Stimulated activated CD8-positive, alpha-beta memory T cell treated with anti-CD3 and anti-CD28 coated beads, Interleukin-15, amount 100 ng/mL, for 24 hours (primary cell): ENCODE measurements at regions not wholly inside any gene's neighbourhood (a gene's known extent, or its start where the extent isn't known, plus 50 kb on each side); places are given as distances from the start of the nearest gene placed in this dataset.
"Not testable (repeated sequence)": the region's sequence is repeated elsewhere in the genome, so short reads cannot be mapped to it uniquely, and the experiment has no call there.

Experiments
- DNase-seq: peaks from one replicate; pipeline ENCODE4 v3.0.0-alpha.2; 2020; ENCODE audit warnings: low read depth

DNA sequence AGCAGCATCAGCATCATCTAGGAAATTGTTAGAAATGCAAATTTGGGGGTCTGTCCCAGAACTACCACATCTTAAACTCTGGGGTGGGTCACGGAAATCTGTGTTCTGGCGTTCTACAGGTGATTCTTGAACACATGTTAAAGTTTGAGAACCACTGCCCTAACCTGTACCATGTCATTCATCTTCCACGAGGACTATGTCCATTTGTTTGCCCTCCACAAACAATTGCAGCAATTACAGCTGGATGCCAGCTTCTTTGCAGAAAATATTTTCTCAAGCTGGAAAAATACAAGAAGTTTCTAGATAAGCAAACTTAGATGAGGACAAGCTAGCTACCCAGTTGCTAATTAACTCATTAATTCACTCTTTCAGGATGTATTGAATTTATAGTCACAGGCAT lies 54.1 kb downstream of the MAFB start:
- DNase-seq, result no peak

DNA sequence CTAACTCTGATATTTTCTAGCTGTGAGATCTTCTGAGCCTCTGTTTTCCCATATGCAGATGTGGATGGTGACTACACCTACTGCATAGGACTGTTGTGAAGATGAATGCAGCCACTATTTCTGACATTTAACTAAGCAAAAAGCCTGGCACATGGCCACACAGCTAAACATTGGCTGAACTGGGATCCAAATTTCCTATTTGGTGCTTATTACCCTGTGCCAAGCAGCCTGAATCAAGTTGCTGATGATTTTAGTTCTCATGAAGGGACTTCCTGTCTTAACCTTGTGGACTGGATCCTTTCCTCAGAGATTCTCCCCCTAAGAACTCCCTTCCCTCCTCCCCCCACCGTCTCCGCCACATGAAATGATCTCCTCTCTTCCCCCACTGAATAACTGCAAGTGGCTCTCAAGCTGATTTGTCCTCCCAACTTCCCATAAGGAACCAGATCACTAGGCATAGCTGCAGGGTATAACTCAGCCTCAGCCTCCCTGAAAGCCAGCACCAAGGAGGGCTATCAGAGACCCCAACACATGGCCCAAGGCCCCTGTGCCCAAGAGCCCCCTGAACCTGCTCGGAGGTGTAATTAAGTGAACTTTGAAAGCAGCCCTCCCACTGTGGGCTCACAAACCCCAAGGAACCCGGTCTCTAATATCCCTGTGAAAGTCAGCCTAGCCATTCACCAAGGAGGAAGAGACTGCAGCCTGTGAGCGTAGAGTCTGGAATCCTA lies 55.7 kb downstream of the MAFB start:
- no peak for DNase-seq

DNA sequence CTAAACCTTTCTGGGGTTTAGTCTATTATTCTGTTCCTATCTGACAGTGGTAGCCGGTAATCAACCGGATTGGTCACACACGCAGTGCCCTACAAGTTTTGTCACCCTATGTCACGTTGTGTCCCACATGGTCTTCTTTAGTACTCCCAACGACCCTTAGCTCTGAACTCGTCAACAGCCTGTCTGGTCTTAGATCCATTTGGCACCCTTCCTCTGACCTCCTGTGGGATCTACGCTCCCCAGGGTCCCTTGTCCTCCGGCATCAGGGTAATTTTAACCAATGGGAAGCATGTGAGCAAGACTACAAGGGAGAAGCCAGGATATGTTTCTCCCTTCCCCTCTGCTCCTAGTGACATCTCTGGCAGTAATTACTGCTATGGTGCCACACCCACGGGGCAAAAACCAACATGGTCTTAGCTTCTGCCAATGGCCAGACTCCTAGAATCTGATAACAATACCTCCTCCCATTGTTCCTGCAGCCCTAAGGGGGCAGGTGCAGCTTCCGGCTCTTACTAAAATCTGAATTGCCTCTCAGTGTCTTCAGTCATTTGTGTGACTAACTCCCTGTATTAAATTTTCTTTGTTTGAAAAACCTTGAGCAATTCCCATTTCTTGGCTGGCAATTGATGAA lies 56.6 kb downstream of the MAFB start:
- DNase-seq, result no peak

DNA sequence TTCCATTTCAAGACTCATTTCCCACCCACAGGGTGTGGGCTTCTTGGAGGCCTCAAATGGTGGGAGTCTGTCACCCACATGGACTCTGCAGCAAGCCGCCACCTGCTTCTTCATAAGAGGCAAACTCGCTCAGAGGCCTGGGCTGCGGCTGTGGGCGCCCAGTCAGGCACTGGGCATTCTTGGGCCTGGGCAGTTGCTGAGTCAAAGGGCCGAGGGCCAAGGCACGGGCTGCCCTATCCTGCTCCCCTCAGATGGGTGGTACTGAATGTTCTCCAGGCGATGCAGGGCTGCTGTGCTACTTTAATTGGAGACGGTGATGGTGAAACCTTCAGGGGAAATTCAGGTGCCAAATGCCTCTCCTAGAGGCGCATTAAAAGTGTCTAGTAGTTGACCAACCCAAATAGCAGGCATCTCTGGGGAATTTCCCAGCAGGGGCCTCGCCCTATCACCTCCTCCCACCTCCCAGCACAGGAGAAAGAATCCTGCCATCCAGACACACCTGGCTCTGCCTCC lies 57.9 kb downstream of the MAFB start:
- DNase-seq, result no peak

DNA sequence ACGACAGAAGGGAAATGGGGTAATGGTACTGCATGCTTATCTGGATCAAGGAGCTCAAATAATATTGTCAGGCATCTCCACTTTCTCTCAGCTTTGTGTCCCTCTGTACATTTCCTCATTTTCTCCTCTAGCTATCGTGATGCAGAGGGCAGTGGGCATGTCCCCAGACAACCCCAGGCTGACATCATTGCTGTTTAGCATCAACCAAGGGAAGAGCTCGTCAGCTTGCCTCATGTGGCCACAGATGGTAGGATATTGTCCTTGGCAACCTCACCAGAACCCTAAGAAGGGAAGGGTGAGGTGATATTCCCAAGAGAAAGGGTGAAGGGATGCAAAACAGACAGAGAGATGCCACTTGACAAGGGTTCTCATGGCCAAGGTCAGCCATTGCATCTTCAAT lies 58.3 kb downstream of the MAFB start:
- DNase-seq, result no peak

DNA sequence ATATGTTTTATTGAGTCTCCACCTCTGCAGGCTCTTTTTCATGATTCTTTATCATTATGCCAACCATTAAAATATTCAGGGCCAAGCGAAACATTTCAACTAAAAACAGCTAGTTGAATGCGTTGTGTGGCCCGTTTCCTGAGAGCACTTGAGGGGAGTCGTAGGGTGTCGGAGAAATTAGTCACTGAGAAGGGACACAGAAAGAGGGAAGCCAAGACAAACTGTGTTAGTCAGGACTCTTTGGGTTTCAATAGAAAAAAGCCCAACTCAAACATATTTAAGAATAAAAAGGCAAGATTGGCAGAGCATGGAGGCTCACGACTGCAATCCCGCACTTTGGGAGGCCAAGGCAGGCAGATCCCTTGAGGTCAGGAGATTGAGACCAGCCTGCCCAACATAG lies 58.9 kb downstream of the MAFB start:
- no peak for DNase-seq

DNA sequence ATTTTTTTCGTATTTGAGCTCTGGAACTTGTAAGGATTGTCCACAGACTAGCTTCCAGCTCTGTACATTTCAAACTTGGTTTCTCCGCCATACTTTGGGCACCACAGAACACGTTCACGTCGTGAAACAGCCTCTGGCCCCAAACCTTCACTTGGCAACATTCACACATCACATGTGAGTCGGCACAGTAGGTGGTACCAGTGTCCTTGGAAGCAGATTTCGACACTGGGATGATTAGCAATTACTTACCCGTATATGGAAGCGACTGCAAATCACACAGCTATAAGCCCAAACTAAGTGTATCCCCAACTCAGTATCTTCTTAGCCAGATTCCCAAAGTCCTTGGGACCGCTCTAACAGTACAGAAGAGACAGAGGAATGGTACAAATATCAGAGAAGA lies 60.2 kb downstream of the MAFB start:
- DNase-seq, result no peak

DNA sequence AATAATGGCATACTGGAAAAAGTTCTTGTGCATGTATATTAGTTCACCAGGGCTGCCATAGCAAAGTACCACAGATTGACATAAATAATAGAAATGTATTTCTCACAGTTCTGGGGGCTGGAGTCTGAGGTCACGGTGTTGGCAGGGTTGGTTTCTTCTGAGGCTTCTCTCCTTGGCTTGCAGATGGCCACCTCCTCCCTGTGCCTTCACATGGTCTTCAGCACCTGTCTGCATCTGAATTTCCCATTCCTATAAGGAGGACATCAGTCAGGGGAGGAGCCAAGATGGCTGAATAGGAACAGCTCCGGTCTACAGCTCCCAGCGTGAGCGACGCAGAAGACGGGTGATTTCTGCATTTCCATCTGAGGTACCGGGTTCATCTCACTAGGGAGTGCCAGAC lies 70.0 kb downstream of the MAFB start:
- not testable (repeated sequence) for DNase-seq

DNA sequence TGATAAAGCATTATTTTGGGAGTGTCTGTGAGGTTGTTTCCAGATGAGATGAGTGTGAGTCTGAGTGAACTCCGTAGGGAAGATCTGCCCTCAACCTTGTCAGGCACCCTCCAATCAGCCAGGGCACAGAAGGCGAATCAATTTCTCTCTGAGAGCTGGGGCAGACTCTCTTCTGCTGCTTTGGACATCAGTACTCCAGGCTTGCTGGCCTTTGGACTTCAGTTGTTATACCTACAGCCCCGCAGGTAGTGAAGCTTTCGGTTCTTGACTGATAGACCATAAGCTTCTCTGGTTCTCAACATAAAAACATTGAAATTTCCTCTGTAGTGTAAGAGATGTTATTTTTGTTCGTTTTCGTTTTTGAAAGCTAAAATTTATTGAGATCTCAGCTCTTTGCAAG lies 71.4 kb downstream of the MAFB start:
- no peak for DNase-seq

DNA sequence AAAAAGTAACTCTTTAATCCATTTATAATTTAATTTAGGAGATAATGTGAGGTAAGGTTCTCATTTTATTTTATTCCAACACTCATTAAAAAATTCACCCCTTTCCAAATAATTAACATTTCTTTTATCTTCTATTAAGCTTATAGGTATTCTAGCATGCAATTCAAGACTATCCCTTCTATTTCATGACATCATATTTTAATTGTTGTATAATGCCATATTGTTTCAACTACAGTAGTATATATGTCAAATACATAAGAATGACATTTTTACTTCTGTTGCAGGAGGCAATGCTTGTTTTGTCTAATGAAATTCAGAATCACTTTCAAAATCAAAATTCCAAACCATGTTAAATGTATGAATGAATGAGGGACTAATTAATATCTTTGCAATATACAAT lies 76.2 kb downstream of the MAFB start:
- DNase-seq, result no peak

DNA sequence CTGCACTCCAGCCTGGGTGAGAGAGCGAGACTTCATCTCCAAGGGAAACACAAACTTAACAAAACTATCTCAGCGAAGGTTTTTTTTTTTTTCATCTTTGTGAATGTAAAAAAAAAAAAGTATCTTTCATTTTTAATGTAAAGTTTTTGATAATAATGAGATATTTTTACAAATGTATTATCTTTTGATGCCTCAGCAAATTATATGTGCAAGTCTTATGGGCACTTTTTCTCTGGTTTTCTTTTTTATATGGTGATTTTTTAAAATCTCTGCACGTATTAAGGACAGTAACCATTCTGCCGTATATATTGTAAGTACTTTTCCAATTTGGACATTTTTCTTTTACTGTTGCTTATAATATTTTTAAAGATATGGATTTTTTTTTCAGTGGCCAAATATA lies 76.8 kb downstream of the MAFB start:
- DNase-seq, result no peak

DNA sequence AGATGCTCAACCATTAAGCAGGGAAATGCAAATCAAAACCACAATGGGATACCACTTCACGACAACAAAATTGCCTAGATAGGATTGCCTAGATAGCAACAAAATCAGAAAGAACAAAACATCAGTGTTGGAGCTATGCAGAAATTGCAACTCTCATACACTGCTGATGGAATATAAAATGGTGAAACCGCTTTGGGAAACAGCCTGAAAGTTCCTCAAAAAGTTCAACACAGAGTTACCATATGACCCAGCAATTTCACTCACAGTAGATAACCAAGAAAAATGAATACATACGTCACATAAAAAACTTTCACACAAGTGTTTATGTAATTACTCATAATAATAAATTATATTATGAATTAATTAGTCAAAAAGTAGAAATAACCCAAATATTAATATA lies 78.3 kb downstream of the MAFB start:
- no peak for DNase-seq

DNA sequence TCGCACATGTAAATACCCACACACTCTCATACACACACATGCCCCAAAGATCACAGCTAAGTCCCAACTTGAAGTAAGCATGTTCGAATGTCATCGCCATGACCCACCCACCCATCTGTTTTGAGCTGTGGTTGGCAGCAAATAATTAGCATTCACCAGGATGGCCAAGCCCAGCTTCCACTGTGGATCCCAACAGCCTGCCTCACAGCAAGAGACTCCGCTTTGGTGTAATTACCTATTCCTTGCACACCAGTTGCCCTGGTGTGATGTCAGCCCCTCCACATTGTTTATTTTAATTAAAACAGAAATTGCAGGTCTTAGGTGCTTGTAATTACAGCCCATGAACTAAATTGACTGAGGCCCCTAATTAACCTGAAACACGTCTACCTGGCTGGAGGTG lies 81.1 kb downstream of the MAFB start:
- no peak for DNase-seq

DNA sequence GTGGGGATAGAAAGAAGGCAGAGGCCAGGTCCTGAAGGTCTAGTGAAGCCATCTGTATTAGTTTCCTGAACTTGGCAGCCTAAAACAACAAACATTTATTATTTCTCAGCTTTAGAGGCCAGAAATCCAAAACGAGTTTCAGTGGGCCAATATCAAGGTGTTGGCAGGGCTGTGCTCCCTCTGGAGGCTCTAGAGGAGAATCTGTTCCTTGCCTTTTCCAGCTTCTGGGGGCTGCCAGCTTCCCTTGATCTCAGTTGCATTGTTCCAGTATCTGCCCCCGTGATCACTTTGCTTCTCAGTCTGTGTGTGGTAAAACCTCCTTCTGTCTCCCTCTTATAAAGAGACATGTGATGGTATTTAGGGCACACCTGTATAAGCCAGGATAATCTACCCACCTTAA lies 82.4 kb downstream of the MAFB start:
- no peak for DNase-seq

DNA sequence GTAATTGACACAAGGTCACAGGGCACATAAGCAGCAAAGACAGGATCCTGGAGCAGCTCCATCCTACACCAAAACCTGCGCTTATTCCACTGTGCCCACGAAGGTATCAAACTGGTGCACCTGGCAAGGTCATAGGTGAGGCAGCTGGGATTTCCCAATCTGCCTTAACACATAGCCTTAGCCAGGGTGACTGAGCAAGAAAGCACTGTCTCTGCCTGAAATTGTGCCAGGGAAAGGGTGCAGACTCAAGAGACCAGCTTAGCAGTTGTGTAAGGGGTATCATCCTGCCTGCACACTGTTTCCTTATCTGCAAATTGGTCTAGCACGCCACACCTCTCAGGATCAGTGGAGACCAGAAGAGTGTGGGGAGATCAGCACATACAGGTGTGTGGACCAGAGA lies 82.8 kb downstream of the MAFB start:
- no peak for DNase-seq

DNA sequence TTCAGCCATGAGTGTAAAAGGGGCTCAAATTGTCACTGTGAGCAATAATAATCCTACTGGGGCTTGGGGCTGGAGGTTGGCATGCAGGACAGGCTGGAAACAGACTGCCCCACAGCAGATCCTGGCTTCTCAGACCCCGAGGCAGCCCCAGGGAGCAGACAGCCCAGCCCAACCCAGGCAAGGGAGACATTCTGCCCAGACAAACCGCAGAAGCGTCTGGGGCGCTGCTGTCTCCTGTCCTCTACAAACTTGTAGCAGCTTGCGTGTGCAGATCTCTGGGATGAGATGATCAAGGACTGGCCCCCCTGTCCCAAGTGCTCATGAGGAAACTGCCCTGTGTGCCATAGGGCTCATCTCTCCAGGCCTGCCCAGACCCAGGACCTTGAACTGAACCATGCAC lies 84.6 kb downstream of the MAFB start:
- no peak for DNase-seq

DNA sequence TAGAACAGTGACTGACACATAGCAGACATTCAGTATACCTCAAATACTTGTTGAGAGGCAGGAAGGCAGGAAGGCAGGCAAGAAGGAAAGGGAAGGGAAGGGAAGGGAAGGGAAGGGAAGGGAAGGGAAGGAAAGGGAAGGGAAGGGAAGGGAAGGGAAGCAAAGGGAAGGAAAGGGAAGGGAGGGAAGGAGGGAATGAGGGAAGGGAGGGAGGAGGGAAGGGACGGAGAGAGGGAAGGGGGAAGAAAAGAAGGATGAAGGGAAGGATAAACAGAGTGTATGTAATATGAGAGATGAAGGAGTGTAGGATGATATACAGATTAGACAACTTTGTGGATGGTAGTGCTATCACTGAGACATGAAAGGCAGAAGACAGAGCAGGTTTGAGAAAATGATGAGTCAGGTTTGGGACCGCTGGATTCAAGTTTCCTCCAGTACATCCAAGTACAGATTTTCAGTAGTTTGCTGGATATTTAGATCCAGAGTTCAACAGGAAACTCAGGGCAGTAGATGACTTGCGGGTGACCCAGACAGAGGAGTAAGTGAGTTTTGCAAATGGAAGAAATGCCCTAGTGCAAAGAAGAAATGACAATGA lies 85.9 kb downstream of the MAFB start:
- DNase-seq, result no peak

DNA sequence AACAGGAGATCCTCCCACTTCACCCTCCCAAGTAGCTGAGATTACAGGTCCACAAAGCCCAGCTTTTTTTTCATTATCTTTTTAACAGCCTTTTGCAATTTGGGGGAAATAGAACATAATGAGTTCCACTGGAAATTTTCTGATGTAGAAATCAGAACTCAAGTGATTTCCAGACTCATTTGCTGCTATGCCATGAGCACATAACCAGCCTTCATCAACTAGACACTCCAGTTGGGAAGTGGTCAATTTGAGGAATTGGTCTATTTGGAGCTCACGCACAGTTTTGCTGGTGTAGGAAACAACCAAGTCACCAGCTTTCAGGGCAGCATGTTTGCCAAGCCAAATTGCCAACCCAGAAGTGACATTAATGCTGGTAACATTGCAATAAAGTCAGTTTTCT lies 86.7 kb downstream of the MAFB start:
- no peak for DNase-seq

DNA sequence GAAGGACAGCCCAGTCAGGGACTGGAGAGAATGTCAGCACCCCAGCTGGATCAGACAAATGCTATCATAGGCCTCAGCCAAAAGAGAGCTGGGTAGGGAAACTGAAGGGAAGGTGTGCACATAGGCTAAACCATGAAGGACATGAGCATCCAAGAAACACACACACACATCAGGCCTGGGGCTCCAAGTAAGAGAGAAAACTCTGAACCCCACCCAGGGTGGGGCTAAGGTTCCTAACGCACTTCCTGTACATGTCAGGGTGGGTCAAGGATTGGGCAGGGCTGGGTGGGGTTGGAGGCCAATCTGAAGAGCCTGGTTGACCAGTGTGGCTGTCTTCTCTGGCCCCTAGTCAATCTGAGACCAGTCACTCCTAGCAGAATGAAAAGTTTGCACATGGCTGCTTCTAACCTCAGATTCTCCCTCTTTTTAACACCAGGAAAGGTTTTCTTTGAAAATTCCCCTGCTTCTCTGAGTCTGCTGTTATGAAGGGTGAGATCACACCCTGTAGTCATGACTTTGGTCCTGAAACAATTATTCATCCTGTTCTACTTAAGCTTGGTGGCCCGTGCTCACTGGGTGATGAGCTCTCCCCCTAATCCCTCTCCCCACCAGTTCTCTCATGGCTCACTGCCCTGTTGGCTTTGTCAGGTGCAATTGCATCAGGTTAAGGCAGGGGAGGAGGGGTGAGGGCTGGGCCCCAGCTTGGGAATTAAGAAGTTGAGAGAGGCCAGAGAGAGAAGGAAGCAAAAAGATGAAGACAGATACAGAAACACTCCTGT lies 88.4 kb downstream of the MAFB start:
- no peak for DNase-seq

DNA sequence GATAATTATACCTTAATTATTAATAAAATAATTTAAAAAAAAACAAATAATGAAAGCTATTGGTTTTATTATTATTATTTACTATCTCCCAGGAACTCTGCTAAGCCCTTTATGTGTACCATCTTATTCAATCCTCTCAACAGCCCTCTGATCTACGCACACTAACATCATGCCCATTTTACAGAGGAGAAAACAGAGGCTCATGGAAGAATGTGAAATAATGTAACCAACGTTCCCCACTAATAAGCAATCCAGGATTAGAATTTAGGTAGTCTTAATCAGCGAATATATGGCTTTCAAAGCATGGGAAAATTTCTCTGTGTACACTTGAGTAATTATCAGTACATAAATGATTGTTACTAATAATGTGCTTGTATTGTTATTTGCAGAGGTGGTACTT lies 89.0 kb downstream of the MAFB start:
- DNase-seq, result no peak

DNA sequence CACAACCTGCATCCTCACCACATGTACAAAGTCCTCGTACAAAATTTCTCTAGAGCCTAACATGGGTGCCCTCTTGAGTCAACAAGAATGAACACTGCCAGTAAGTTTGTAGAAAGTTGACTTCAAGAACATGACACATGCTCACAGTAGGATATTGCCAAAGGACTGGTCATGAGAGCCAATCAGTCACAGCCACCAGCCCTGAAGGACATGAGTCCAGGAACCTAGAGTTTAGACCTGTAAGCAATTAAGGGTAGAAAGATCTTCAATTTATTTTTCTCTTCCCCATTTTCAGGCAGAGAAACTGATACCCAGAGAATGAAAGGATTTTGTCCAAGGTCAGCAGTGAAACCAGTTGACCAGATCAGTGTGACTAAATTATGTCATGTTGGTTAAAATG lies 96.1 kb downstream of the MAFB start:
- DNase-seq, result no peak

DNA sequence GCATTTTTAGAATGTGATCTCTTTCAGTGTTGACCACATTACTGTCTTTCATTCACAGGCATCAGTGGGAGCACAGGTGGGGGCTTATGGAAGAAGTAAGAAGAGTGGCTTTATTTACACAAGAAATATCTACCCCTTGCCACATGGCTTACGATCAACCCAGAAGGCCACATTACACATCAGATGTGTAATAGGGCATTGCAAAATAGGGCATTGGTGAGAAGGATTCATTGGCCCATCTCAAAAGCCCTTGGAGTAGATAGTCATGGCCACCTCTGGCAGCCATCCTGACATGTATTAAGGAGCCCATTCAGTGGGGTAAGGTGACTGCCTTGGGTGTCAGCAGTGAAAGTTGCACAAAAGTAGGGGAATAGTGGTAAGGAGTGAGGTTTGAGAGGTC lies 97.5 kb downstream of the MAFB start:
- no peak for DNase-seq

DNA sequence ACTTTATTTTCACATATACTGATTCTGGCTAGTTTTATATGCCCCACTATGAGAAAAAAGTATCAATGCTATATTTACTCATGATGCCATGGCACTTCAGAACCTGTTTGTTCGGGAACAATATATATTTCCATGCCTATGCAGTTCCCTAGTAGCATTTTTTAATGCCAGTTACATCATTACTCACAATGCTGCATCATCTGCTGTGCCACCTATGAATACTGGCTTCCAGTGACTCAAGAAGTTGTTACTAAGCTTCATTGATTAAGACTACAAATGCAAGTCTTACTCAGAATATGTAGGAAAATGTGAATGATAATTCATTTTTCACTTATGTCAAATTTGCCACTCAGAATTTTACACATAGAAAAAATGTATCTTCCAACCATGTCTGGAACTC lies 97.9 kb downstream of the MAFB start:
- DNase-seq, result no peak
